SU-DHL-6 (cell line): ENCODE measurements at regions not wholly inside any gene's neighbourhood (a gene's known extent, or its start where the extent isn't known, plus 50 kb on each side); places are given as distances from the start of the nearest gene placed in this dataset.

Source experiments
- H2AFZ ChIP-seq: fragments of 200-600 bp; sonication (generic); 2 replicates; pipeline ENCODE4 v1.6.1; 2014; ENCODE audit warnings: low read depth, mild to moderate bottlenecking, moderate library complexity, mixed read lengths, antibody characterized with exemption, low read length; ENCODE audit not compliant: severe bottlenecking
- H3F3A ChIP-seq: fragments of 200-600 bp; shearing (Covaris generic); 2 replicates; pipeline ENCODE4 v1.6.0; 2016; ENCODE audit warnings: antibody characterized with exemption, mild to moderate bottlenecking; ENCODE audit not compliant: insufficient read depth
- H3K27ac ChIP-seq: fragments of 200-600 bp; sonication (generic); 2 replicates; pipeline ENCODE4 v1.5.1; 2016; ENCODE audit warnings: low read depth, mild to moderate bottlenecking, low read length, moderate library complexity, mixed read lengths
- H3K27me3 ChIP-seq: fragments of 200-600 bp; sonication (generic), shearing (Covaris generic); 2 replicates; pipeline ENCODE4 v1.6.0; 2014; ENCODE audit warnings: mild to moderate bottlenecking, low read length
- H3K36me3 ChIP-seq: fragments of 200-600 bp; sonication (generic); 2 replicates; pipeline ENCODE4 v1.6.1; 2014; ENCODE audit warnings: mild to moderate bottlenecking, low read length, mixed read lengths
- H3K4me2 ChIP-seq: fragments of 300-600, 200-600 bp; shearing (Covaris generic), sonication (generic); 2 replicates; pipeline ENCODE4 v1.6.0; 2014; ENCODE audit warnings: low read length, low read depth, mild to moderate bottlenecking; ENCODE audit not compliant: poor library complexity, severe bottlenecking
- H3K4me3 ChIP-seq: fragments of 200-600 bp; sonication (generic); 2 replicates; pipeline ENCODE4 v1.5.1; 2014; ENCODE audit warnings: antibody characterized with exemption, low read length, mild to moderate bottlenecking, mixed read lengths; ENCODE audit not compliant: insufficient read depth, poor library complexity, severe bottlenecking
- H3K79me2 ChIP-seq: fragments of 200-600 bp; sonication (generic); 2 replicates; pipeline ENCODE4 v1.6.1; 2014; ENCODE audit warnings: mild to moderate bottlenecking, low read length, moderate library complexity; ENCODE audit not compliant: insufficient read depth
- H3K9ac ChIP-seq: fragments of 200-600 bp; sonication (generic); 2 replicates; pipeline ENCODE4 v1.7.0; 2014; ENCODE audit warnings: mild to moderate bottlenecking, low read length
- H3K9me2 ChIP-seq: fragments of 200-600 bp; sonication (generic); replicated peaks from 2 replicates; pipeline ENCODE4 v1.6.1; 2014; ENCODE audit warnings: low read length; ENCODE audit not compliant: insufficient read depth
- H3K9me3 ChIP-seq: fragments of 200-600 bp; sonication (generic); 2 replicates; pipeline ENCODE4 v1.6.1; 2014; ENCODE audit warnings: low read length, mixed read lengths; ENCODE audit not compliant: insufficient read depth
- H4K20me1 ChIP-seq: fragments of 200-600 bp; sonication (generic); 2 replicates; pipeline ENCODE4 v1.6.1; 2014; ENCODE audit warnings: low read depth, mild to moderate bottlenecking, antibody characterized with exemption, low read length, moderate library complexity, mixed read lengths
- CTCF ChIP-seq: fragments of 200-600 bp; sonication (generic); IDR thresholded peaks from one replicate; pipeline ENCODE4 v1.5.1; 2017; ENCODE audit warnings: antibody characterized with exemption, mild to moderate bottlenecking, low read length, moderate library complexity; ENCODE audit not compliant: insufficient read depth, poor library complexity, severe bottlenecking
- EZH2phosphoT487 ChIP-seq: fragments of 200-600 bp; sonication (generic), shearing (Covaris generic); conservative IDR thresholded peaks from 2 replicates; pipeline ENCODE4 v1.6.1; 2018; ENCODE audit warnings: mild to moderate bottlenecking, antibody characterized with exemption, low read length, moderate library complexity, mixed read lengths

- no peaks in the 10 kb centered on the region for H3K79me2 ChIP-seq
- H3K36me3 ChIP-seq: no peaks in the 10 kb centered on the region
- H4K20me1 ChIP-seq: no peaks in the 10 kb centered on the region
- H3K9me3 ChIP-seq: no peaks in the 10 kb centered on the region
- H3K27ac ChIP-seq: no peak overlapping the region
- TF ChIP-seq CTCF (no peak), EZH2phosphoT487 (no peak)
- H3F3A ChIP-seq: no peaks in the 10 kb centered on the region
- no peaks in the 10 kb centered on the region for H3K27me3 ChIP-seq
- H3K4me3 ChIP-seq: no peak overlapping the region
- H3K9ac ChIP-seq: no peak overlapping the region
- H2AFZ ChIP-seq: no peak overlapping the region
- no peaks in the 10 kb centered on the region for H3K9me2 ChIP-seq
- H3K4me2 ChIP-seq: no peak overlapping the region
Measured at GRCh38 chr4:116926631-116927295, 158.6 kb downstream of the TRAM1L1 start.

- no peaks in the 10 kb centered on the region for H3K27me3 ChIP-seq
- H3F3A ChIP-seq: no peaks in the 10 kb centered on the region
- no peaks in the 10 kb centered on the region for H4K20me1 ChIP-seq
- no peak overlapping the region for H3K27ac ChIP-seq
- H3K9me3 ChIP-seq: no peaks in the 10 kb centered on the region
- H2AFZ ChIP-seq: no peak overlapping the region
- H3K4me3 ChIP-seq: no peak overlapping the region
- no peak overlapping the region for H3K9ac ChIP-seq
- H3K9me2 ChIP-seq: no peaks in the 10 kb centered on the region
- H3K4me2 ChIP-seq: no peak overlapping the region
- H3K36me3 ChIP-seq: no peaks in the 10 kb centered on the region
- TF ChIP-seq CTCF (no peak), EZH2phosphoT487 (no peak)
- H3K79me2 ChIP-seq: no peaks in the 10 kb centered on the region
Measured at GRCh38 chr4:116925900-116926457, 159.4 kb downstream of the TRAM1L1 start.

GRCh38 chr4:116923389-116923788, 162.0 kb downstream of the TRAM1L1 start:
- Histone ChIP-seq H3K79me2 (no peaks in the 10 kb centered on the region), H3K27ac (no peak overlapping the region), H2AFZ (no peak overlapping the region), H3K36me3 (no peaks in the 10 kb centered on the region), H3K9ac (no peak overlapping the region), H3K4me3 (no peak overlapping the region), H3K9me2 (no peaks in the 10 kb centered on the region), H4K20me1 (no peaks in the 10 kb centered on the region), H3K9me3 (no peaks in the 10 kb centered on the region), H3F3A (no peaks in the 10 kb centered on the region), H3K27me3 (no peaks in the 10 kb centered on the region), H3K4me2 (no peak overlapping the region)
- TF ChIP-seq EZH2phosphoT487 (no peak), CTCF (no peak)
